ENCODE measurements at regions not wholly inside any gene's neighbourhood (a gene's known extent, or its start where the extent isn't known, plus 50 kb on each side); places are given as distances from the start of the nearest gene placed in this dataset.
A peak's percentile ranks its signal among the peaks of the same experiment; 100 is the strongest.

DNA sequence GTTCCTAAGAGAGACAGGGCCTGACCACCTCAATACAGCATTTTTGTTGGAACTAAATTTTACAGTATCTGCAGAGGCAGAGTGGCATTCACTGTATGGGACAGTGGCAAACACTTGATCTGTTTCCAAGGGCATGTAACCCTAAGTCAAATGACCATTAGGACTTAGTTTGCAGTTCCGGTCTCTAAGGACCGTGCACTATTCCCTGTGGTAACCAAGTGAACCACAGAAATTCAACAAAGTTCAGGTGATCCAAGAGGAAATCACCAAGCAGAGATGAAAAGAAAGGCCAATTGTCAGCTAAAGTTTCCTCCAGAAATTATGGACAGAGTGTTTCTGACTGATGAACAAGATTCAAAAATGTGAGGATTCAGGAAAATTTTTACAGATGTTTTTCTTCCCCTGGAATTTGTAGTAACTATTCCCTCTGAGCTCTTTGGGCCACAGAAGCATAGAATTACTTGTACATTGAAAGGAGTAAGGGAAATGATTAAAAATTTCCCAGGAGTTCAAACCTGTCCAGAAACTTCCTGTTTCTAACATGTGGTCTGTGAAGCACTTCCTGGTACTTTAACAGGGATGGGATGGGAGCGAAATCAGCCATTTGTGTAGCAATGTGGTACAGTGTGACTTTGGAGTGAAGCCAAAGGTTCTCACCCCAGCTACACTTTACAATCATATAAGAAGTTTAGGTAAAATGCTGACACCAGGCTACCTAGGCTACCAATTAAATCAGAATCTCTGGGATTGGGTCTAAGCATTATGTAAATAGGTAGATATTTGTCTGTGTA is 266.1 kb upstream of the MAP3K1 start:
- Histone ChIP-seq H3K27ac (no peak overlapping the region), H3K4me2 (peak overlapping the region; percentile 8 to 68 (median 36); a peak in 17 of 22 replicates), H3K9me3 (replicated peaks in 1 of 11) (peaks cover 0 to 7% (median 0%) of the 10 kb centered on the region in 11 experiments; a peak in 1 of 22 replicates), H4K20me1 (no peaks in the 10 kb centered on the region), H3K9ac (no peak overlapping the region), H3K4me3 (no peak overlapping the region), H3K27me3 (no peaks in the 10 kb centered on the region), H3K36me3 (no peaks in the 10 kb centered on the region), H3K4me1 (peaks cover 14 to 18% (median 16%) of the 10 kb centered on the region in 10 experiments; a peak in 19 of 20 replicates)
- no peak for TF ChIP-seq Cebpa-rat (IDR thresholded peaks at IDR 0.05)

GRCh38 chr5:56545016-56545415 is 270.3 kb upstream of the MAP3K1 start:
- no peak overlapping the region for H3K27ac ChIP-seq
- no peaks in the 10 kb centered on the region for H3K27me3 ChIP-seq
- peaks cover 10 to 23% (median 15%) of the 10 kb centered on the region in 10 experiments; a peak in 19 of 20 replicates for H3K4me1 ChIP-seq
- H3K4me2 ChIP-seq = no peak overlapping the region
- TF ChIP-seq Cebpa-rat (IDR thresholded peaks at IDR 0.05) = no peak
- peaks cover 0 to 7% (median 0%) of the 10 kb centered on the region in 11 experiments; a peak in 1 of 22 replicates for H3K9me3 ChIP-seq (replicated peaks in 1 of 11)
- H3K9ac ChIP-seq = no peak overlapping the region
- H4K20me1 ChIP-seq = no peaks in the 10 kb centered on the region
- no peak overlapping the region for H3K4me3 ChIP-seq
- no peaks in the 10 kb centered on the region for H3K36me3 ChIP-seq

DNA sequence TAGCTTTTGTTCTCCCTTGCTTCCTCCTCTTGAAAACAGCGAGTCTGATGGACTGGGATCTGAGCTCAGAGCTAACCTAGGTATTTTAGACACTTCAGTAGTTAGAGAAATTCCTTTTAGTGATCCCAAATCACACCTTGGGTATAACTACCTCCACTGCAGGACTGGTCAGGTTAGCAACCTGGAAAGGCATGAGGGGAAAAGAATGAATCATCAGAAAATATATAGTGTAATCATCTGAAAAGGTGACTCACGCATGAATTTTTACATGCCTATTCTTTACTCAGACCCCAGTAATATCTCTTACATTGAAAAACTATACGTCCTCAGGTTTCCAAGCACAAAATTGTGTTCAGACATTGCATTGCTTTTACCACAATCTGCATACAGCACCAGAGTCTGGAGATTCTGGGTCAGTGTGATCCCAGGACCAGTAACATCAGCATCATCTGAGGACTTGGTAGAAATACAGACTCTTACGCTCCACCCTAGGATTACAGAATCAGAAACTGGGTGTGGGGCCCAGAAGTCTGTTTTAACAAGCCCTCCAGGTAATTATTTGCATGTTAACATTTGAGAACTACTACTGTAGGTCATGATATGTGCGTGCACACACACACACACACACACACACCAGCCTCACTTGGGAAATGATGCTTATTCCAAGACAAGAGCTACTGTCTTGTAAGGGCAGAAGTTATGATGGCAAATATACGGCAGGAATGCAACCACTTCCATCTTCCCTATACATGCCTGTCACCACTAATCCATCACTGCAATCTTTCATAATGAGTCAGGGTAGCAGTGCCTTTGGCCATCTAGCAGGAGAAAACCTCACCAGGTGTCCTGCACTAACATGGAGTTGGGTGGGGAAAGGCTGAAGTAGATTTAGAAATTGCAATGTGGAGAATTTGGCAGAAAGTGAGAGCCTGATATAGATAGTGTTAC is 271.6 kb upstream of the MAP3K1 start:
- no peak for TF ChIP-seq Cebpa-rat (IDR thresholded peaks at IDR 0.05)
- Histone ChIP-seq H4K20me1 (no peaks in the 10 kb centered on the region), H3K27me3 (no peaks in the 10 kb centered on the region), H3K9ac (no peak overlapping the region), H3K9me3 (replicated peaks in 1 of 11) (peaks cover 0 to 19% (median 5%) of the 10 kb centered on the region in 11 experiments; a peak in 10 of 22 replicates), H3K4me3 (no peak overlapping the region), H3K27ac (no peak overlapping the region), H3K4me1 (peaks cover 0 to 13% (median 5%) of the 10 kb centered on the region in 10 experiments; a peak in 6 of 20 replicates), H3K36me3 (no peaks in the 10 kb centered on the region), H3K4me2 (no peak overlapping the region; a peak in 1 of 22 replicates)

DNA sequence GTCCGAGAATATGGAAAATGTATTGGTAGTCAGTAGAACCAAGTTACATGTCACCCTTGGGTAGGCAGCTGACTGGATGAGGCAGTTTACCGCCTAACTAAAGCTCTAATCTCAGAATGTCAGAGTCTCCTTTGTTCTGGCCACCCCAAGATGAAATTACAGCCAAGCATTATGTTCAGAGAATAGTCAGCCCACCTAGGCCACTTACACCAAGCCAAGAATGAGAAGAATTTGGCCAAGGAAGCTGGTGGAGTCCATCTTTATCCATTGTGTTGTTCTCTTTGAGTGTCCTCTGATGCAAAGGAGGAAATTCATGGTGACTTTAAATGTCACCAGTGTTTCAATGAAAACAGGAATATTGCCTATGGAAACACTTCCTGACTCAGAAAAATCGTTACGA is 275.1 kb upstream of the MAP3K1 start:
- Histone ChIP-seq H3K9ac (no peak overlapping the region), H3K36me3 (no peaks in the 10 kb centered on the region), H4K20me1 (no peaks in the 10 kb centered on the region), H3K4me3 (no peak overlapping the region), H3K27ac (no peak overlapping the region), H3K4me1 (peaks cover 0 to 6% (median 0%) of the 10 kb centered on the region in 10 experiments; a peak in 5 of 20 replicates), H3K9me3 (replicated peaks in 1 of 11) (peaks cover 0 to 32% (median 15%) of the 10 kb centered on the region in 11 experiments; a peak in 12 of 22 replicates), H3K4me2 (no peak overlapping the region), H3K27me3 (no peaks in the 10 kb centered on the region)
- TF ChIP-seq Cebpa-rat (IDR thresholded peaks at IDR 0.05) = no peak

- Histone ChIP-seq H3K4me2 (no peak overlapping the region), H4K20me1 (no peaks in the 10 kb centered on the region), H3K4me3 (no peak overlapping the region), H3K4me1 (peaks cover 0 to 6% (median 0%) of the 10 kb centered on the region in 10 experiments; a peak in 5 of 20 replicates), H3K9me3 (replicated peaks in 1 of 11) (peaks cover 0 to 43% (median 19%) of the 10 kb centered on the region in 11 experiments; a peak in 15 of 22 replicates), H3K36me3 (no peaks in the 10 kb centered on the region), H3K27me3 (no peaks in the 10 kb centered on the region), H3K27ac (no peak overlapping the region), H3K9ac (no peak overlapping the region)
- TF ChIP-seq Cebpa-rat (IDR thresholded peaks at IDR 0.05) = no peak
Measured at GRCh38 chr5:56538580-56538979, 276.8 kb upstream of the MAP3K1 start.

GRCh38 chr5:56535347-56535746 is 280.0 kb upstream of the MAP3K1 start:
- Histone ChIP-seq H4K20me1 (no peaks in the 10 kb centered on the region), H3K9me3 (replicated peaks in 1 of 11) (peaks cover 0 to 41% (median 24%) of the 10 kb centered on the region in 11 experiments; a peak in 15 of 22 replicates), H3K4me2 (no peak overlapping the region), H3K27ac (no peak overlapping the region), H3K36me3 (no peaks in the 10 kb centered on the region), H3K4me1 (peaks cover 0 to 10% (median 0%) of the 10 kb centered on the region in 10 experiments; a peak in 4 of 20 replicates), H3K9ac (no peak overlapping the region), H3K4me3 (no peak overlapping the region), H3K27me3 (no peaks in the 10 kb centered on the region)
- no peak for TF ChIP-seq Cebpa-rat (IDR thresholded peaks at IDR 0.05)

DNA sequence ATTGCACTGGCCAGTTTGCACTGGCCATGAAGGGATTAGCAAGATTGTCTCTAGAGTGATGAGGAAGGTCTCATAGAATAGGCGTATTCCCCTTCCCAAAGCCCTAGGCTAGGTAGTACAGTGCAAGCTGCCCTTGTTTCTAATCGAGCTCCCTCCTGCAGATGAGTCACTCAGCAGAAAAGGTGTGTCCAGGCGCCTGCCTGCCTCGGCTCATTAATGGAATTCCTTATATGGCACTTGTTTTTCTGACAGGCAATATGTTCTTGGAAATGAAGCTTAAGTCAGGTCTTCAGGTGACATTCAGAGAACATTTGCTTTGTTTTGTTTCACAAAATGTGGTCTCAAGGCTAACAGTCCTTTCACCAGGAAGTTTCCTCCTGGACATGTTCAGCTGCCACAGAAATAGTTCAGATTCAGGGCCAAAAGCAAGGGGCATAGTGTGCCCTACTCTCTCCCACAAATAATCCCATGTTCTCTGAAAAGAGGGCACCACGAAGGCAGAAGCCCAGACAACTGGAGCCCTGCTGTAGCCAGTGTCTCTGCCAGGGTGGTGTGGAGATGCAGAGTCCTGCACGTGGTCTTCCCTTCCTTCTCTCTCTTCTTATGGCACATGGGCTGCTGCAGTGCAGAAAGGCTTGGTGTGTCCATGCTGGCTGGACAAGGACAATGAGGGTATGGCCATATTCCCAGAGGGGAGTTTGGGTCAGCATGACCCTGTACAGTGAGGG is 281.1 kb upstream of the MAP3K1 start:
- Histone ChIP-seq H3K4me3 (no peak overlapping the region), H4K20me1 (no peaks in the 10 kb centered on the region), H3K27me3 (no peaks in the 10 kb centered on the region), H3K4me1 (peaks cover 0 to 10% (median 0%) of the 10 kb centered on the region in 10 experiments; a peak in 4 of 20 replicates), H3K27ac (no peak overlapping the region), H3K4me2 (no peak overlapping the region), H3K9ac (no peak overlapping the region), H3K9me3 (replicated peaks in 1 of 11) (peaks cover 0 to 41% (median 22%) of the 10 kb centered on the region in 11 experiments; a peak in 15 of 22 replicates), H3K36me3 (no peaks in the 10 kb centered on the region)
- no peak for TF ChIP-seq Cebpa-rat (IDR thresholded peaks at IDR 0.05)

DNA sequence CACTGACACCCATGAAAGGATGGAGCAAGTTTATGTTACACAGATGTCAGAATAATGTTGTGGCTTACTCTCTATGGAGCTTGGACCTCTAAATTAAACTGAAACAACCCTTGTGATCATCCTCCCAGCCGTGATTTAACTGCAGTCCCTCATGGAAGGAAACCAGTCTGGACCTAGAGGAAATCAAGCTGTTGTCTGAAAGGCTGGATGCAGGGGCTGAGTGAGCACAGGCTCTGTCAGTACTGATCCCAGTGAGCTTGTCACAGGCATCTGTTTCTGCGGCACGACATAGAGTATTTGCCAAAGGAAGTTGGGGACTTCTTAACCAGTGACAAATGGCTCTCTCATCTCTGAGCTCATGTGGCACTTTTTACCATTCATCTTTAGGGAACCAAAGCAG is 282.9 kb upstream of the MAP3K1 start:
- Histone ChIP-seq H3K36me3 (no peaks in the 10 kb centered on the region), H4K20me1 (no peaks in the 10 kb centered on the region), H3K4me3 (no peak overlapping the region), H3K9me3 (replicated peaks in 1 of 11) (peaks cover 0 to 30% (median 11%) of the 10 kb centered on the region in 11 experiments; a peak in 11 of 22 replicates), H3K27me3 (no peaks in the 10 kb centered on the region), H3K9ac (no peak overlapping the region), H3K4me1 (peaks cover 0 to 10% (median 0%) of the 10 kb centered on the region in 10 experiments; a peak in 4 of 20 replicates), H3K4me2 (peak overlapping the region in 5 of 11 experiments; percentile 3 to 30 (median 11); a peak in 3 of 22 replicates), H3K27ac (no peak overlapping the region)
- TF ChIP-seq Cebpa-rat (IDR thresholded peaks at IDR 0.05) = no peak
